GM19238 (cell line): ENCODE measurements at regions not wholly inside any gene's neighbourhood (a gene's known extent, or its start where the extent isn't known, plus 50 kb on each side); places are given as distances from the start of the nearest gene placed in this dataset.

Source experiments
- DNase-seq: peaks from one replicate; pipeline ENCODE4 v3.0.0; 2011; ENCODE audit warnings: low spot score; ENCODE audit not compliant: insufficient read length

DNA sequence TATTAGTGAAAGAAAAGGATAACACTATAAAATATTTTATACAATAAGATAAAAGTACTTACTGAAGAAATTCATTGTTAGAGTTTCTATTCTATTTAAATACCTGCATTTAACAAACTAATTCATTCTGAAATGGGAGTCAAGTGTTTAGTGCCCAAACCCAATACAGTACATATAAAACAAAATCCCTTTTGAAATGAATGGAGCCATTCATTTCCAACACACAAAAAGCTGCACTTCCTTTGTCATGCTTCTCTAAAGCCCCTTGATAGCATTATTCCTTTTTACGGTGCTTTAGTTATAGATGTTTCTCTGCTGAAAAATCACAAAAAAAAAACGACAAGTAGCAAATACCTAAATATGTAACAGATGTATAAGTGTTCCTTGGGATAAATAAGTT, 596.3 kb downstream of the ZIC1 start:
- no peak for DNase-seq

DNA sequence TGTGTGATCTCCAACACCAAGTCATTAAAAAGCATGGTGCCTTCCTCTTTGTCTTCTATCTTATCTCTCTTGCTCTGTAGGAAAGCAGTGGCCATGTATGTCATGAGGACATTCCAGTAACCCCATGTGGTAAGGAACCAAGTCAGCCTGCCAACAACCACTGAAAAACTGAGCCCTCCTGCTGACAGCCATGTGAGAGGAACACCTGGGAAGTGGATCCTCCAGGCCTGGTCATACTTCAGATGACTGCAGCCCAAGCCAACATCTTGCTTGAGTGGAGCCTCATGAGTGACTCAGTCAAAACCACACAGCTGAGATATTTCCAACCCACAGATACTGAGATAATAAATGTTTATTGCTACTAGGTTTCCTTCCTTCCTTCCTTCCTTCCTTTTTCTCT, 597.3 kb downstream of the ZIC1 start:
- DNase-seq = no peak

GRCh38 chr3:148008591-148008990, 599.4 kb downstream of the ZIC1 start:
- no peak for DNase-seq

- no peak for DNase-seq
Observed at GRCh38 chr3:148020861-148021260, 611.7 kb downstream of the ZIC1 start.

DNA sequence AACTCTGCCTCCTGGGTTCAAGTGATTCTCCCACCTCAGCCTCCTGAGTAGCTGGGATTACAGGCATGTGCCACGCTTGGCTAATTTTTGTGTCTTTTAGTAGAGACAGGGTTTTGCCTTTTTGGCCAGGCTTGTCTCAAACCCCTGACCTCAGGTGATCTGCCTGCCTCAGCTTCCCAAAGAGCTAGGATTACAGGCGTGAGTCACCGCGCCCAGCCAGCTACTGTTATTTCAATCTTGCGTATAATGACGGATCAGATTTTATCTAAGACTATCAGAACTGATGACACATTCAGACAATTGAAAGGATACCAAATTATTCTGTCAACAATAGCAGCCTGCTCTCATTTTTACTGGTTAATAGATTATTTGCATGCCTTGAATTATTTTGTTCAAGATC, 612.2 kb downstream of the ZIC1 start:
- no peak for DNase-seq

DNA sequence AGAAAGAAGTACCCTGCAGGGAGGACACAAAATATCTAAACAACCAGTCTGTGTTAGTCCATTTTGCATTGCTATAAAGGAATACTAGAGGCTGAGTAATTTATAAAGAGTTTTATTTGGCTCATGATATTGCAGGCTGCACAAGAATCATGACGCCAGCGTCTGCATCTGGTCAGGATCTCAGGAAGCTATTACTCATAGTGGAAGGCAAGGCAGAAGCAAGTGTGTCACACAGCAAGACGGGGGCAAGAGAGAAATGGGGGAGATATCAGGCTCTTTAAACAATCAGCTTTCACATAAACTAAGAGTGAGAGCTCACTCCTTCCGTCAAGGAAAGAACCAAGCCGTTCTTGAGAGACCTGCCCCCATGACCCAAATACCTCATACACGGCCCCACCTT, 614.8 kb downstream of the ZIC1 start:
- DNase-seq = no peak

DNA sequence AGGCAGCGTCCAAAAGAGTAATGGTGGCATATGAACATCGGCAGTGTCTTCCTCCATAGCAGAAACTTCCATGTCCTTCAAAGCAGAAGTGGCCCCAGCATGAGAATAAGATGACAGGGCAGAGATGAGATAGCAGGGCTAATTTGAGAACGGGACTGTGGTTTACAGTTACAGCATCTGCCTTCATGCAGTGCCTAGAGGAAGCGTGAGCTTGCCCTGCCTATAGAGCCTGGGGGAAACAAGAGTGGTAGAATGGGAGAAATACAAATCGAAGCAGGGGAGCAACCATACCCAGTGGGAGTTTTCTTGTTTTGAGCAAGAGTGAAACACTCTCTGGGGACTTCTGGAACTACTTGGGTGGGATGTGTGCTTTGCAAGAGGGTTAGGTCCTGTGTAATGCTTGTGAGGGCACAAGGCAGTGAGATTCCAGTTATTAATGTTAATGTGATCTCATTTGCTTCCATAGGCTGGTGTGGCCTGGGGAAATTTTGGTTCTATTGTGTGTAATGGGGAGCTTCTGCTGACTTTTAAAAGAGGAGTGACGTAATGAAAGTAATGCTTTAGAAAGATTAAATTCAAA, 616.9 kb downstream of the ZIC1 start:
- no peak for DNase-seq

GRCh38 chr3:148030975-148031374, 621.8 kb downstream of the ZIC1 start:
- no peak for DNase-seq

GRCh38 chr3:148034353-148034752, 625.2 kb downstream of the ZIC1 start:
- DNase-seq = no peak

- DNase-seq = no peak
Observed at GRCh38 chr3:148036331-148036876, 627.2 kb downstream of the ZIC1 start.

DNA sequence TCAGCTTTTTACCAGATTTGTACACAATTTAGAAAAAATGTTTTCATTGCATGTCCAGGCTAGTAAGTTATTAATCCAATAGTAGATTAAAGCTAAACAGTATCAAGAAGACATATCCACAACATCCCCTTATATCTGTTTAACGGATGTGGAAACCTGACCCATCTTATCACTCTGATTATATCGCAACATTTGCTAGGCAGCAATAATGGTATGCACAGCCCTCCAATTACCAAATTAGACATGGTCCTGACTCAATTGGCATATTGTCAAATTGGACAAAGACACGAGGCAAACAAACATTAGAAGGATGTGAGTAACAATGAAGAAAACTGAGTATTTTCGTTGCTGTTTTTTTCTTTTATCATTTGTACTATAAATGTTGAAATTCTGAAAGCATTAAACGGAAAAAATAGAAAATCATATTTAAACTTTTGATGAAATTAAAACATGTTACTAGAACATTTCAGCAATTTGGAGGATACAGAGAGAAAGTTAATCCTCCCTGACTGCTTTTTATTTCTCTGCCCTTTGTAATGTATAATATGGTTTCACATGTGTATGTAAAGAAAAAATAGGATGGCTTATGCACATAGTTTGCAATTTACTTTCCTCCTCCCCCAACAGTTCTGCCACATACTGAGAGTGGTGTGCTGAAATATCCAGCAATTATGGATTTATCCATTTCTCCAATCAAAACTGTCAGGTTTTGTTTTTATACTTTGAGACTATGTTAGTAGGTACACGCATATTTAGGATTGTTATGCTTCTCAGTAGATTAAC, 633.7 kb downstream of the ZIC1 start:
- DNase-seq = no peak

DNA sequence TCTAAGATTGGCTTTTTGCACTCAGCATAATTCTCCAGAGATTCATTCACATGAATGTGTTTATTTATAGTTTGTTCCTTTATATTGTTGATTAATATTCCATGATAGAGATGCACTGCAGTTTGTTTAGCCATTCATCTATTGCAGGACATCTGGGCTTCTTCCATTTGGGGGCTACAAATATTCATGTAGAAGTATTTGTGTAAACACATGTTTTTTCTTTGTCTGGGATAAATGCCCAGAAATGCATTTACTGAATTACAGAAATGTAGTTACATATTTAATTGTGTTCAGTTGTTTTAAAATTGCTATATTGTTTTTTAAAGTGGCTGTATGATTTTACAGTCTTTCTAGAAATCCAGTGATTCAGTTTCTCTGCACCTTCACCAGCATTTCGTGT, 635.0 kb downstream of the ZIC1 start:
- DNase-seq = no peak

DNA sequence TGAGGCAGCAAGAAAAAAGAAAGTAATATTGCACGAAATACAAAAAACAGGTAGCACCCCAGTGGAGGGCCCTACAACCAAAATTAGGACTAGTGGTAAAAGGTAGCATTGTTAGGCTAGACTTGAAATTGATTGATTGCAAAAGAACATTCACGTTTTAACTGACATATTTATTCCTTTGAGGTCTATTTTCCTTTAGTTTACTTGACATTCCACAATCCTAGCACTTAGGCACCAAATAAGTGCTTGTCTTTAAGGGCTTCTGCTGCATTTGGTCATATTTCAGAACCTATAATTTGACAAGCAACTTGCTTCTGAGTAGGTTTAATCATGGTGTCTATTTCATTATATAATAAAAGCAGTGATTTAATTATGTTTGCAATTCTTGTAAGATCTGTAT, 642.7 kb upstream of the AGTR1 start:
- no peak for DNase-seq

DNA sequence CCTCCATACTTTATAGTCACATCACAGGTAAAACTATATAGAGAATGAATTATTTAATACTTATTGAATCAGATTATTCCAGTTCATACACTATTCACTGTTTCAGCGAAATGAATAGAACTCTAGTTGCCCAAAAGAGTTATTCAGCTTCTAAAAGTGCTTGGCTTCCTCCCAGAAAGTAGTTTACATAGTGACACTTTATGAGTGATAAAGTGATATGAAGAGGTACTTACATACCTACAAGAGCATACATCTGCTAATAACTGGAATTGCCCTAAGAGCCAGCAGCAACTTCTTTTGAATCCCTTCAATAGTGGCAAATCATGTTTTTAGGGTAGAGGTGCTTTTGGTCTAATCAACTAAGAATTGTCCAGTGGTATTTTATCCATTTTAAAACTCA, 635.1 kb upstream of the AGTR1 start:
- DNase-seq = no peak

DNA sequence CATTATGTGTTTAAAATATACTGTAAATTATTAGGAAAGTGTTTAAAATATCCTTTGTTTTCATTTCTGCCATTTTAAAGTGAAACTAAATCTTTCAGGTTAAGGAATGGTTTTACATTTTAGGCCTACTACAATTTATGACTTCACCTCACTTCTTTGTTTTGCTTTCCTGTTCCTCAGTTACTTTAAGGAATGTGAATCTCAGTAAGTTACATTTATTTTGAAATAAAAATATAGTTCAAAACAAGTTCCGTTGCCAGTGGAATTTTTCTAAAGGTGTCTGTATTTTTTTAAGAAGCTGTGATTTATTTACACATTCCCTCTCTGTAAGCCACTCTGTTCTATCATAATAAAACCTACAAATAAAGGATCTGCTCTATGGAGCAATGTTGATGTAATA, 630.9 kb upstream of the AGTR1 start:
- no peak for DNase-seq

GRCh38 chr3:148068466-148068865, 629.2 kb upstream of the AGTR1 start:
- DNase-seq = no peak

GRCh38 chr3:148070041-148070440, 627.7 kb upstream of the AGTR1 start:
- DNase-seq = no peak

- no peak for DNase-seq
Observed at GRCh38 chr3:148073721-148074456, 623.8 kb upstream of the AGTR1 start.

DNA sequence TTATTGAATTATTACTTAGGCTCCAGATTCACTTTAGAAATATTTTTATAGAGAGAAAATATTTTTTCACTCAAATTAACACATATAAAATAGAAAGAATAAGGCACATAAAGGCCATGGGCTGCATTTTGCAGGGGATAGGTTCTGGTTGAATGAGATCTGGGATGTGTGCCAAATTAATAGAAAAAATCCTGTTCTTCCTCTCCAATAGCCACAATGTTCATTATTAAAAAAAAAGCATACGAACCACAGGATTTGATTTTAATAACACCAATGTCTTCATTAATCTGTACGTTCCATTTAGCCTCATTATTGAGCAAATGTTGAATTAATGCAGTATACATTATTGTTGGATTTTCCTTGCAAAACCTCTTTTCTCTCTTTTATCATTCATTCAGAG, 622.8 kb upstream of the AGTR1 start:
- no peak for DNase-seq

DNA sequence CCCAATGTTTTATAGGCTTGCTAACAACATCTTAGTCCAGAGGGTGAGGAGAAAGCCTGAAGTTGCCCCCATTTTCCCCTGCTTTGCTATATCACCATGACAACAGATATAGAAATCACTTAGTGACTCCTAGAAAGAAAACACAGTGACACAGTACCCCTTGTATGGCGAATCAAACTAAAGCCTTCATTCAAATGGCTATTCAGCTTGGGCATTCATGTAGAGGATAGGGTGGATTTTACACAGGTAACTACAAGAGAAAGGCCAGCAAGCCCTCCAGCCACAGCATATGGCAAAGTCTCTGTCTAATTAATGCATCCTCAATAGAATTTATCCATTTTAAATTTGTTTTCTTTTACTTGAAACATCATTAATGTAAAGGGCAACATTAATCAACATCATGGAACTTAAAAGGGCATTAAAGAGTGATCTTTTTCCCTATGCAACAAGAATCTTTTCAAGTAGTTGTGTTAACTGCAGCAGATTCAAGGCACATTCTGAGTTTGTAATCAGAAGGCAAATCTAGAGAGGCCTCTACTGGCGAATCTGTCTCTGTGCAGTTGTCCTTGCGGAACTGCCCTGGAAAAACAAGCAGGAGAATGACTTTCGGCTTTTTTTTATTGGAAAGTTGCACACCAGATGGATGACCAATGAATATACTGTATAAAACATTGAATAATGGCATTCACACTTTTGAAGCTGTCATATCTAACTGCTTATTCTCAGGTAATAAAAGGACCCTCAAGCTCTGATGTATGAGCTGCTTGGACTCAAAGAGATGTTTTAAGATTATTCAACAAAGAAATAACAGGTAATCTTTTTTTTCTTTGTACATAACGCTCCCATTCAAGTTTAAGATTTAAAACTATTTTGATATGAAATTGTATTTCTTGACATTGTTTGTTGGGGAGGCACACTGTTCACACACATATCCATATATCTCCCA, 621.7 kb upstream of the AGTR1 start:
- no peak for DNase-seq

- no peak for DNase-seq
Observed at GRCh38 chr3:148077318-148077923, 620.3 kb upstream of the AGTR1 start.
